Ovary (tissue), 7 donors: ENCODE measurements at regions not wholly inside any gene's neighbourhood (a gene's known extent, or its start where the extent isn't known, plus 50 kb on each side); places are given as distances from the start of the nearest gene placed in this dataset.

Source experiments
- DNase-seq, 5 donors: peaks; one replicate each; pipeline ENCODE4 v3.0.0-alpha.2; 2019 to 2020
- H3K27ac ChIP-seq, 2 donors: fragments of 200-600 bp; one replicate each; pipeline versions ENCODE4 v1.5.1 to v1.8.0; 2019 to 2022
- H3K27me3 ChIP-seq: fragments of 200-600 bp; one replicate; pipeline ENCODE4 v1.8.0; 2022
- H3K36me3 ChIP-seq: fragments of 200-600 bp; sonication (generic); one replicate; pipeline ENCODE4 v1.5.1; 2019
- H3K4me1 ChIP-seq: one replicate; pipeline ENCODE4 v1.8.1; 2013; ENCODE audit warnings: mild to moderate bottlenecking, moderate library complexity; ENCODE audit not compliant: insufficient read depth
- H3K4me3 ChIP-seq: fragments of 200-600 bp; sonication (generic); one replicate; pipeline ENCODE4 v1.5.1; 2017
- H3K9me3 ChIP-seq, 2 donors: fragments of 200-600 bp in 1 of 2; sonication (generic) in 1 of 2; one replicate each; pipeline versions ENCODE4 v1.5.1 to v1.8.1; 2013 to 2019; ENCODE audit warnings: mild to moderate bottlenecking in 1 of 2, moderate library complexity in 1 of 2
- CTCF ChIP-seq, 3 donors: fragments of 450-650 bp in 2 of 3; fragments of 200-600 bp in 1 of 3; IDR thresholded peaks; one replicate each; pipeline versions ENCODE4 v1.5.1 to v1.8.0; 2016 to 2022; ENCODE audit warnings: antibody characterized with exemption in 3 of 3, mild to moderate bottlenecking in 1 of 3
- EP300 ChIP-seq: sonication (generic); formaldehyde crosslinking; IDR thresholded peaks from one replicate; pipeline ENCODE4 v1.6.1; 2017; ENCODE audit warnings: antibody characterized with exemption
- POLR2A ChIP-seq: fragments of 450-650 bp; IDR thresholded peaks from one replicate; pipeline ENCODE4 v1.6.1; 2017; ENCODE audit warnings: antibody characterized with exemption, mild to moderate bottlenecking, moderate library complexity
- WGBS, 3 donors: extraction: QIAGEN DNeasy Blood & Tissue Kit in 1 of 3; methylation state at CpG; one replicate each; pipeline versions ENCODE4 v1.1.5 to v1.1.7; 2013 to 2017; 5-methylcytosine and 5-hydroxymethylcytosine counted together
- intact Hi-C, 4 donors: fragments of 100-400 bp; cut with DNase I; formaldehyde crosslinking; loops; one replicate each; pipeline versions ENCODE4 v1.11.0 to v1.15.1; 2022 to 2023
- donor health status: DM: no; HTN: no; CAD: no; lungs with moderate emphysema.
- donor health status: DM: no; HTN: no; CAD: no.
- donor health status: Bipolar disorder and iron deficiency.
- donor health status: DM: no; HTN: no; CAD: no.
- donor health status: DM: yes; HTN: yes; CAD: no.

GRCh38 chr6:16834242-16834641, 73.0 kb upstream of the ATXN1 start:
- Histone ChIP-seq H3K9me3 (no peaks in the 10 kb centered on the region), H3K4me1 (no peaks in the 10 kb centered on the region), H3K4me3 (no peak overlapping the region), H3K27me3 (no peaks in the 10 kb centered on the region), H3K27ac (no peak overlapping the region), H3K36me3 (no peaks in the 10 kb centered on the region)
- DNase-seq, result no peak
- intact Hi-C loops, result no loop called here
- TF ChIP-seq CTCF (IDR thresholded peaks at IDR 0.05) (no peak), POLR2A (no peak), EP300 (no peak)
- WGBS, 3 donors, result 79 to 85% (median 81%) methylated on average over 3 of the region's 3 CpGs

- intact Hi-C loops, result no loop called here
- 83 to 89% (median 87%) methylated on average over 6 of the region's 6 CpGs for WGBS, 3 donors
- Histone ChIP-seq H3K27me3 (no peaks in the 10 kb centered on the region), H3K27ac (no peak overlapping the region), H3K4me3 (no peak overlapping the region), H3K36me3 (no peaks in the 10 kb centered on the region), H3K4me1 (no peaks in the 10 kb centered on the region), H3K9me3 (no peaks in the 10 kb centered on the region)
- DNase-seq, result no peak
- TF ChIP-seq CTCF (IDR thresholded peaks at IDR 0.05), result no peak
- no peak for TF ChIP-seq EP300
- TF ChIP-seq POLR2A, result no peak
Measured at GRCh38 chr6:16832721-16833120, 71.5 kb upstream of the ATXN1 start.

- no peak overlapping the region for H3K27ac ChIP-seq
- intact Hi-C loops, result no loop called here
- H3K27me3 ChIP-seq, result no peaks in the 10 kb centered on the region
- H3K4me3 ChIP-seq, result no peak overlapping the region
- H3K9me3 ChIP-seq, result no peaks in the 10 kb centered on the region
- TF ChIP-seq POLR2A, result no peak
- TF ChIP-seq CTCF (IDR thresholded peaks at IDR 0.05), result no peak
- TF ChIP-seq EP300, result no peak
- no peak for DNase-seq
- no peaks in the 10 kb centered on the region for H3K36me3 ChIP-seq
- 77 to 83% (median 80%) methylated on average over 5 of the region's 5 CpGs for WGBS, 3 donors
- no peaks in the 10 kb centered on the region for H3K4me1 ChIP-seq
Measured at GRCh38 chr6:16832043-16832567, 70.8 kb upstream of the ATXN1 start.

- DNase-seq, result no peak
- WGBS, 3 donors, result 77 to 87% (median 83%) methylated on average over 8 of the region's 8 CpGs
- H3K36me3 ChIP-seq, result no peaks in the 10 kb centered on the region
- intact Hi-C loops, result no loop called here
- no peaks in the 10 kb centered on the region for H3K9me3 ChIP-seq
- no peaks in the 10 kb centered on the region for H3K4me1 ChIP-seq
- TF ChIP-seq CTCF (IDR thresholded peaks at IDR 0.05) (no peak), POLR2A (no peak), EP300 (no peak)
- no peaks in the 10 kb centered on the region for H3K27me3 ChIP-seq
- H3K27ac ChIP-seq, result no peak overlapping the region
- no peak overlapping the region for H3K4me3 ChIP-seq
Measured at GRCh38 chr6:16831136-16831535, 69.9 kb upstream of the ATXN1 start.
